ENCODE measurements at regions not wholly inside any gene's neighbourhood (a gene's known extent, or its start where the extent isn't known, plus 50 kb on each side); places are given as distances from the start of the nearest gene placed in this dataset.
"Not testable (repeated sequence)": the region's sequence is repeated elsewhere in the genome, so short reads cannot be mapped to it uniquely, and the experiment has no call there.

GRCh38 chr5:92216852-92217251, 833.7 kb upstream of the ARRDC3 start:
- H3K36me3 Mint-ChIP-seq, H3K27ac Mint-ChIP-seq, H3K4me3 Mint-ChIP-seq, H3K27me3 Mint-ChIP-seq, H3K4me1 Mint-ChIP-seq, DNase-seq: not testable (repeated sequence)
- peaks cover 11% of the 10 kb centered on the region for H3K9me3 Mint-ChIP-seq

DNA sequence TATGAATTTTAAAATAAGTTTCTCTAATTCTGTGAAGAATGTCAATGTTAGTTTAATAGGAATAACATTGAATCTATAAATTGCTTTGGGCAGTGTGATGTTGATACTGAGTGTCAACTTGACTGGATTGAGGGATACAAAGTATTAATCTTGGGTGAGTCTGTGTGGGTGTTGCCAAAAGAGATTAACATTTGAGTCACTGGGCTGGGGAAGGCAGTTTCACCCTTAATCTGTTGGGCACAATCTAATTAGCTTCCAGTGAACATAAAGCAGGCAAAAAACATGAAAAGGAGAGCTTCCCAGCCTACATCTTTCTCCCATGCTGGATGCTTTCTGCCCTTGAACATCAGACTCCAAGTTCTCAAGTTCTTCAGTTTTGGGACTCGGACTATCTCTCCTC, 832.0 kb upstream of the ARRDC3 start:
- H3K27ac Mint-ChIP-seq, result no peak overlapping the region
- no peaks in the 10 kb centered on the region for H3K27me3 Mint-ChIP-seq
- H3K9me3 Mint-ChIP-seq, result peaks cover 13% of the 10 kb centered on the region
- H3K4me3 Mint-ChIP-seq, result no peak overlapping the region
- no peaks in the 10 kb centered on the region for H3K36me3 Mint-ChIP-seq
- H3K4me1 Mint-ChIP-seq, result no peaks in the 10 kb centered on the region
- no peak for DNase-seq

- H3K36me3 Mint-ChIP-seq, result no peaks in the 10 kb centered on the region
- H3K4me1 Mint-ChIP-seq, result no peaks in the 10 kb centered on the region
- H3K27ac Mint-ChIP-seq, result no peak overlapping the region
- peaks cover 10% of the 10 kb centered on the region for H3K9me3 Mint-ChIP-seq
- no peaks in the 10 kb centered on the region for H3K27me3 Mint-ChIP-seq
- no peak overlapping the region for H3K4me3 Mint-ChIP-seq
- no peak for DNase-seq
Measured at GRCh38 chr5:92208265-92208664, 825.1 kb upstream of the ARRDC3 start.

DNA sequence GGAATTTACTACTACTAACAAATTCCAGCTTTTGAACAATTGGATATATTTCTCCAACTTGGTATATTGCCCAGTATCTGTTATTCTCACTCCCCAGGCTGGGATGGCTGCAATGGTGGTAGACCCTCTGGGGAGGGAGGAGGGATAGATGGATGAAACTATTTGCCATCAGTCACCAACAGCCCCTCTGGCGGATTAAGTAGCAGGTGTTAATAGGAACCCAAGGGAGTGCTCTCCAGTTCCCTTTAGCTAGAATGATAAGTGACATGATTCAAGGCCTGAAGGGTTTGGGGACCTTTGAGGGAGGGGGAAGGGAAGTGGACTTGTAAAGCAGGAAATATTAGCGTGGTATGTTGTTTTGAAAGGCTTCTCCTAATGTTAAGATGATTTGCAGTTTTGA, 824.0 kb upstream of the ARRDC3 start:
- H3K9me3 Mint-ChIP-seq, result peaks cover 8% of the 10 kb centered on the region
- no peaks in the 10 kb centered on the region for H3K4me1 Mint-ChIP-seq
- no peak for DNase-seq
- H3K27ac Mint-ChIP-seq, result no peak overlapping the region
- no peak overlapping the region for H3K4me3 Mint-ChIP-seq
- no peaks in the 10 kb centered on the region for H3K27me3 Mint-ChIP-seq
- no peaks in the 10 kb centered on the region for H3K36me3 Mint-ChIP-seq

DNA sequence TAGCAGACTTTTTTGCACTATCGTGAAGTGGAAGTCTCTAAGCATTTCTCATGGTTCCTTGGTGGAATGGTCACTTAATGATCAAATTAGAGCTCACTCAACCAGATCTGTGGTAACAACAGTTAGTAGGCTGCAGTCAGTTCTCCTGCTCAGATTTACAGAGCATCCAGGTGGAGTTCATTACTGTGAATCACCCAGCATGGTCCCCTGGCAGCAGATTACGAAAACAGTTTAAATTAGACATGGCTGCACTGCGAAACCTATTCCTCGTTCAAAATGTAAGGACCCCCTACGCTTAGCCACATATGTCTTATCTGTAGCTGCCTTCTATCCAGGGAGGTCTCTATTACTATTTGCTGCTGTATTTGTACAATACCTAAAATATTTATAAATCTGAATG, 823.6 kb upstream of the ARRDC3 start:
- H3K27ac Mint-ChIP-seq, result no peak overlapping the region
- peaks cover 5% of the 10 kb centered on the region for H3K9me3 Mint-ChIP-seq
- H3K36me3 Mint-ChIP-seq, result no peaks in the 10 kb centered on the region
- no peak overlapping the region for H3K4me3 Mint-ChIP-seq
- DNase-seq, result no peak
- H3K4me1 Mint-ChIP-seq, result no peaks in the 10 kb centered on the region
- no peaks in the 10 kb centered on the region for H3K27me3 Mint-ChIP-seq

GRCh38 chr5:92199035-92199434, 815.9 kb upstream of the ARRDC3 start:
- H3K9me3 Mint-ChIP-seq, DNase-seq, H3K4me1 Mint-ChIP-seq, H3K27me3 Mint-ChIP-seq, H3K36me3 Mint-ChIP-seq, H3K4me3 Mint-ChIP-seq, H3K27ac Mint-ChIP-seq: not testable (repeated sequence)

DNA sequence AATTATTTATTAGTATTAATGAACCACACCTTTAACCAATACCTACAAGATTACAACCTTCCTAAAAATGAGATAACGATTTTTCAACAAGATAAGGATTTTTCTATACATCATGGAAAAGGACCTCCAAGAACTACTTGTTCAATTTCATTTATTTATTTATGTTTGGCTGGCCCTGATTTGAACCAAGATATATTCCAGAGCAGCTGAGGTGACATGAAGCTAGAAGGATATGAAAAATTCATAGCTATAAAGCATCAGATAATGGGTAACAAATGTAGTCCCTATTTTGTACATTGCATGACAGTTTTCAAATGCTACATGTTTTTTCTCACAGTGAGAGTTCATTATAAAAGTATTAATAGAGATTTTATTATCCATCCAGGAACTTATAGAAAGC, 798.5 kb upstream of the ARRDC3 start:
- H3K4me1 Mint-ChIP-seq, result no peaks in the 10 kb centered on the region
- DNase-seq, result no peak
- H3K9me3 Mint-ChIP-seq, result no peaks in the 10 kb centered on the region
- no peak overlapping the region for H3K4me3 Mint-ChIP-seq
- no peaks in the 10 kb centered on the region for H3K27me3 Mint-ChIP-seq
- no peaks in the 10 kb centered on the region for H3K36me3 Mint-ChIP-seq
- H3K27ac Mint-ChIP-seq, result no peak overlapping the region

DNA sequence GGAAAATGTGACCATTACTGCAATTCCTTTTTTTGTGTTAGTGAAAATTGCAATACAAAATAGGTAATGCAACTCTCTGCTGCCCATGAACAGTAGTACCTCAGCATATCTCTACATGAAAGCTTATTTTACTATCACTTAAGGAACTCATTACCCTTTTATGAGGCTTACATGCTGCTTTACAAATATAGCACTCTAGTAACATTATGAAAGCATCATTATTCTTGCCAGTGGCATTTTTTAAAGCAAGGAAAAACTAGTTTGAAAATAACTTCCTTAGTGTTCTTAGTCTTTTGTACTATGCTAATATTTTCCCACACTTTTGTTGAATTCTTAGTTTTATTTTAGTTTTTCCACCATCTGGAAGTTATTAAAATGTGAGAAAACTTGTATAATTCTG, 797.3 kb upstream of the ARRDC3 start:
- no peaks in the 10 kb centered on the region for H3K9me3 Mint-ChIP-seq
- H3K36me3 Mint-ChIP-seq, result no peaks in the 10 kb centered on the region
- no peak overlapping the region for H3K27ac Mint-ChIP-seq
- H3K4me1 Mint-ChIP-seq, result no peaks in the 10 kb centered on the region
- no peak overlapping the region for H3K4me3 Mint-ChIP-seq
- no peaks in the 10 kb centered on the region for H3K27me3 Mint-ChIP-seq
- no peak for DNase-seq

- no peaks in the 10 kb centered on the region for H3K4me1 Mint-ChIP-seq
- H3K9me3 Mint-ChIP-seq, result no peaks in the 10 kb centered on the region
- no peak overlapping the region for H3K4me3 Mint-ChIP-seq
- no peaks in the 10 kb centered on the region for H3K27me3 Mint-ChIP-seq
- DNase-seq, result no peak
- H3K36me3 Mint-ChIP-seq, result no peaks in the 10 kb centered on the region
- H3K27ac Mint-ChIP-seq, result no peak overlapping the region
Measured at GRCh38 chr5:92179651-92180050, 796.5 kb upstream of the ARRDC3 start.

DNA sequence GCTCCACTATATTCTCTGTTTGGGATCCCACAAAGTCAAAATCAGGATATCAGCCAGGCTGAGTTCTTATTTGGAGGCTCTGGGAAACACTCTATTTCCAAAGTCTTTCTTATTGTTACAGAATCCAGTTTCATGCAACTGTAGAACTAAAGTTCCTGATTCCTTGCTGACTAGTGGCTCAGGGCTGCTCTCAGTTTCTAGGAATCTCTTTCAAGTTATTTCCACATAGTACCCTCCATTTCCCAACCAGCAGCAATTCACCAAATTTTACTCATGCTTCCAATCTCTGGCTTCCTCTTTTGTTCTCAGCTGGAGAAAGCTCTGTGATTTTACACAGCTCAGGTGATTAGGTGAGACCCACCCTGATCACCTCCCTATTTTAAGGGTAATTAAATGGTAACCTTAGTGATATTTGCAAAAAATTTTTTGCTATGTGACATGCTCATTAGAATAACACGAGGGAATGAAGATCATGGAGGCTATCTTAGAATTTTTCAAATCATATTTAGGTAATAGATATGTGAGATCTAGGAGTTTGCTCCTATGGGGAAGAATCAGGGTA, 794.9 kb upstream of the ARRDC3 start:
- Mint-ChIP-seq H3K27ac (no peak overlapping the region), H3K4me3 (no peak overlapping the region), H3K36me3 (no peaks in the 10 kb centered on the region), H3K9me3 (no peaks in the 10 kb centered on the region), H3K4me1 (no peaks in the 10 kb centered on the region), H3K27me3 (no peaks in the 10 kb centered on the region)
- DNase-seq, result no peak

- peaks cover 5% of the 10 kb centered on the region for H3K9me3 Mint-ChIP-seq
- H3K27me3 Mint-ChIP-seq, result no peaks in the 10 kb centered on the region
- no peak overlapping the region for H3K27ac Mint-ChIP-seq
- H3K36me3 Mint-ChIP-seq, result no peaks in the 10 kb centered on the region
- no peak for DNase-seq
- H3K4me3 Mint-ChIP-seq, result no peak overlapping the region
- H3K4me1 Mint-ChIP-seq, result no peaks in the 10 kb centered on the region
Measured at GRCh38 chr5:92163906-92164305, 780.8 kb upstream of the ARRDC3 start.

DNA sequence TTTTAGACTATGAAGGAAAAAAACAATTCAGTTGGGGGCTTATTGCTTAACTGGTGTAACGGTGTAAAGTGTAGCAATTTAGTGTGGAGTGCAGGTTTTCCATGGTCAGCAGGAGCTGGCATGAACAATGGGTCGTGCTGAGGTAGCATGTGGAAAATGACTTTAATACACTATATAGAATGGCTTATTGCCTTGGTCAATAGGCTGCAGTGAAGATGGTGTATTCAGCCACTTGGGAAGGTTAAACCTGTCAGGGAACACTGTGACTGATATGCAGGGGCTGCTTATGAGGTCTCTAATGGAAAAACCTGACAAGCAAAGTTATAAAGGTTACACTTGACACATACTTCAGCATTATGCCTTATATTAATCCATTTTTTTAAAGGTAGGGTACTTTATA, 764.7 kb upstream of the ARRDC3 start:
- DNase-seq, result no peak
- Mint-ChIP-seq H3K9me3 (peaks cover 1% of the 10 kb centered on the region), H3K4me1 (no peaks in the 10 kb centered on the region), H3K36me3 (no peaks in the 10 kb centered on the region), H3K27ac (no peak overlapping the region), H3K27me3 (no peaks in the 10 kb centered on the region), H3K4me3 (no peak overlapping the region)

DNA sequence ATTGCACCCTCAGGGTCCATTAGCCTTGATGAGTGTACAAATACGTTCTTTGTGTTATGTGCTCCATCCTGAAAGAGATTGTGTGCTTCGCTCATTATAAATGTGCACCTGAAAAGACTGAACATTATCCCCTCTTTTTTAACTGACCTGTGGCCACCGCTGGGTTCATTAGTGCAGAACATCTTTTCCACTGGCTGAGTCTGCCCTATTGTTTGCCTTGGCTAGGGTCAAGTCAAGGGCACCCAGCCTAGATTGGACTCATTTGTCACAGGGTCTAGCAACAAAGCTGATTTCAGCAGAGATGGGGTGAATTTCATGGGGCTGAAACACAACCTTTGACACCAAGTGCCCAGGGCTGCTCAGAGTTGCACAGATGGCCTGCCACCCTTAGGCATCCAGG, 764.1 kb upstream of the ARRDC3 start:
- DNase-seq, result no peak
- no peaks in the 10 kb centered on the region for H3K27me3 Mint-ChIP-seq
- H3K9me3 Mint-ChIP-seq, result peaks cover 1% of the 10 kb centered on the region
- no peak overlapping the region for H3K27ac Mint-ChIP-seq
- H3K4me1 Mint-ChIP-seq, result no peaks in the 10 kb centered on the region
- H3K36me3 Mint-ChIP-seq, result no peaks in the 10 kb centered on the region
- H3K4me3 Mint-ChIP-seq, result no peak overlapping the region

- Mint-ChIP-seq H3K4me3 (no peak overlapping the region), H3K36me3 (no peaks in the 10 kb centered on the region), H3K9me3 (peaks cover 2% of the 10 kb centered on the region), H3K27me3 (no peaks in the 10 kb centered on the region), H3K27ac (no peak overlapping the region), H3K4me1 (no peaks in the 10 kb centered on the region)
- no peak for DNase-seq
Measured at GRCh38 chr5:92145852-92146251, 762.7 kb upstream of the ARRDC3 start.

- H3K36me3 Mint-ChIP-seq, result no peaks in the 10 kb centered on the region
- DNase-seq, result no peak
- H3K4me1 Mint-ChIP-seq, result no peaks in the 10 kb centered on the region
- no peak overlapping the region for H3K27ac Mint-ChIP-seq
- H3K4me3 Mint-ChIP-seq, result no peak overlapping the region
- H3K27me3 Mint-ChIP-seq, result no peaks in the 10 kb centered on the region
- peaks cover 2% of the 10 kb centered on the region for H3K9me3 Mint-ChIP-seq
Measured at GRCh38 chr5:92144824-92145223, 761.7 kb upstream of the ARRDC3 start.

GRCh38 chr5:92132294-92132908, 749.3 kb upstream of the ARRDC3 start:
- H3K36me3 Mint-ChIP-seq, H3K27me3 Mint-ChIP-seq, H3K9me3 Mint-ChIP-seq, H3K27ac Mint-ChIP-seq, H3K4me3 Mint-ChIP-seq, H3K4me1 Mint-ChIP-seq, DNase-seq: not testable (repeated sequence)

Data from activated naive CD8-positive, alpha-beta T cell treated with anti-CD3 and anti-CD28 coated beads for 36 hours (primary cell).